ENCODE measurements at regions not wholly inside any gene's neighbourhood (a gene's known extent, or its start where the extent isn't known, plus 50 kb on each side); places are given as distances from the start of the nearest gene placed in this dataset.
A peak's percentile ranks its signal among the peaks of the same experiment; 100 is the strongest.

DNA sequence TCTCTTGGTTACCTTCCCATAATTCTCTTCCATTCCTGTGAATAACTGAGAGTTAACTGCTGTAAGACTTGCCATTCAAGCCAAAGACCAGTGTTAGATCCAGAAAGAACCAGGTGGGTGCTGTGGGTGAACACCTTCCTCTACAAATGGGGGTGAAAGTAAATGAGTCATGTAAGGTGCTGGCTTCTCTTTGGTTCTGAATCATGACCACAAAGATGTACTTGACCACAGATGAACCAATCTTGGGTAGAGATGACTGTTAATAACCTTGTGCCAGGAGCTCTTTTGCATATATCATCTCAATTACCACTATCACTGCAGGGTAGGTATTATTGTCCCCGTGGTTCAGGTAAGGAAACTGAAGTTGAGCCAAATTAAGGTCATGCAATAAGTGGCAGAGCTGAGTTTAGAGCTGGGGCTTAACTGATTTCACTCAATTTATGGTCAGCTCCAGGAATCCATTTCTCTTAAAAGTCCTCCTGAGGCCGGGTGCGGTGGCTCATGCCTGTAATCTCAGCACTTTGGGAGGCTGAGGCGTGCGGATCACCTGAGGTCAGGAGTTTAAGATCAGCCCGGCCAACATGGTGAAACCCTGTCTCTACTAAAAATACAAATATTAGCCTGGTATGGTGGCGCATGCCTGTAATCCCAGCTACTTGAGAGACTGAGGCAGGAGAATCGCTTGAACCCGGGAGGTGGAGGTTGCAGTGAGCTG is 244.9 kb upstream of the CXCR4 start:
- peak in 1 of 2 experiments; percentile 28 for DNase-seq (ENCODE audit: low read depth in 1 of 2, low spot score in 1 of 2)
- Histone ChIP-seq H3K27me3 (ENCODE audit: insufficient read depth, poor library complexity, severe bottlenecking) (no peaks in the 10 kb centered on the region), H3K27ac (replicated peaks) (no peak overlapping the region), H3K4me3 (replicated peaks; ENCODE audit: insufficient read depth, low read length) (no peak overlapping the region)
- TF ChIP-seq SPI1 (IDR thresholded peaks at IDR 0.05; ENCODE audit: borderline replicate concordance, low read depth) (no peak), CTCF (IDR thresholded peaks at IDR 0.05; ENCODE audit: insufficient read depth, low read length) (no peak), GABPA (IDR thresholded peaks at IDR 0.05; ENCODE audit: low read depth) (no peak), POLR2AphosphoS5 (IDR thresholded peaks at IDR 0.05; ENCODE audit: low read depth) (no peak)
- TF ChIP-seq, protein P1, sequence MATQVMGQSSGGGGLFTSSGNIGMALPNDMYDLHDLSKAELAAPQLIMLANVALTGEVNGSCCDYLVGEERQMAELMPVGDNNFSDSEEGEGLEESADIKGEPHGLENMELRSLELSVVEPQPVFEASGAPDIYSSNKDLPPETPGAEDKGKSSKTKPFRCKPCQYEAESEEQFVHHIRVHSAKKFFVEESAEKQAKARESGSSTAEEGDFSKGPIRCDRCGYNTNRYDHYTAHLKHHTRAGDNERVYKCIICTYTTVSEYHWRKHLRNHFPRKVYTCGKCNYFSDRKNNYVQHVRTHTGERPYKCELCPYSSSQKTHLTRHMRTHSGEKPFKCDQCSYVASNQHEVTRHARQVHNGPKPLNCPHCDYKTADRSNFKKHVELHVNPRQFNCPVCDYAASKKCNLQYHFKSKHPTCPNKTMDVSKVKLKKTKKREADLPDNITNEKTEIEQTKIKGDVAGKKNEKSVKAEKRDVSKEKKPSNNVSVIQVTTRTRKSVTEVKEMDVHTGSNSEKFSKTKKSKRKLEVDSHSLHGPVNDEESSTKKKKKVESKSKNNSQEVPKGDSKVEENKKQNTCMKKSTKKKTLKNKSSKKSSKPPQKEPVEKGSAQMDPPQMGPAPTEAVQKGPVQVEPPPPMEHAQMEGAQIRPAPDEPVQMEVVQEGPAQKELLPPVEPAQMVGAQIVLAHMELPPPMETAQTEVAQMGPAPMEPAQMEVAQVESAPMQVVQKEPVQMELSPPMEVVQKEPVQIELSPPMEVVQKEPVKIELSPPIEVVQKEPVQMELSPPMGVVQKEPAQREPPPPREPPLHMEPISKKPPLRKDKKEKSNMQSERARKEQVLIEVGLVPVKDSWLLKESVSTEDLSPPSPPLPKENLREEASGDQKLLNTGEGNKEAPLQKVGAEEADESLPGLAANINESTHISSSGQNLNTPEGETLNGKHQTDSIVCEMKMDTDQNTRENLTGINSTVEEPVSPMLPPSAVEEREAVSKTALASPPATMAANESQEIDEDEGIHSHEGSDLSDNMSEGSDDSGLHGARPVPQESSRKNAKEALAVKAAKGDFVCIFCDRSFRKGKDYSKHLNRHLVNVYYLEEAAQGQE (IDR thresholded peaks at IDR 0.05; ENCODE audit: insufficient replicate concordance, low read depth), result no peak

DNA sequence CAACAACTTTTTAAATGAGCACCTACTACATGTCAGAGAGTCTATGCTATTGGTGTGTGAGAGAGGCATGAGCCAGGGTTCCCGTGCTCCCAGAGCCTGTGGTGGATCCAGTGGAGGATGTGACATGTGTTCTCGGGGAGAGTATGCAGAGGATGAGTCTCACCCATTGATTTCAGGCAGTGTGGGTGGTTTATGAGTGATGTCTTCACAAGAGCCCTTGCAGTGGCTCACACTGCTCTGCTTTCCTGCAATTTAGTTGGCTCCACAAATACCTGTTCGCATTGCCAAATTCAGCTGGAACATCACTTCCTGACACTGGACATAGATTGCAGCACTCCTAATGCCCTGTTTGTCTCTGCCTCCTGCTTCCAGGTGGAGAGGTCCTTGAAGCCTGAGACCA is 243.6 kb upstream of the CXCR4 start:
- no peak for DNase-seq (ENCODE audit: low read depth in 1 of 2, low spot score in 1 of 2)
- TF ChIP-seq CTCF (IDR thresholded peaks at IDR 0.05; ENCODE audit: insufficient read depth, low read length) (no peak), POLR2AphosphoS5 (IDR thresholded peaks at IDR 0.05; ENCODE audit: low read depth) (no peak)
- TF ChIP-seq, protein P1 (IDR thresholded peaks at IDR 0.05; ENCODE audit: insufficient replicate concordance, low read depth), result no peak
- H3K27me3 ChIP-seq (ENCODE audit: insufficient read depth, poor library complexity, severe bottlenecking), result no peaks in the 10 kb centered on the region
- H3K27ac ChIP-seq (replicated peaks), result no peak overlapping the region
- H3K4me3 ChIP-seq (replicated peaks; ENCODE audit: insufficient read depth, low read length), result no peak overlapping the region

GRCh38 chr2:136360790-136361189 is 242.8 kb upstream of the CXCR4 start:
- H3K27ac ChIP-seq (replicated peaks), result no peak overlapping the region
- no peaks in the 10 kb centered on the region for H3K27me3 ChIP-seq (ENCODE audit: insufficient read depth, poor library complexity, severe bottlenecking)
- no peak for TF ChIP-seq POLR2AphosphoS5 (IDR thresholded peaks at IDR 0.05; ENCODE audit: low read depth)
- no peak for TF ChIP-seq SPI1 (IDR thresholded peaks at IDR 0.05; ENCODE audit: borderline replicate concordance, low read depth)
- no peak for TF ChIP-seq GABPA (IDR thresholded peaks at IDR 0.05; ENCODE audit: low read depth)
- TF ChIP-seq CTCF (IDR thresholded peaks at IDR 0.05; ENCODE audit: insufficient read depth, low read length), result no peak
- TF ChIP-seq, protein P1 (IDR thresholded peaks at IDR 0.05; ENCODE audit: insufficient replicate concordance, low read depth), result no peak
- H3K4me3 ChIP-seq (replicated peaks; ENCODE audit: insufficient read depth, low read length), result no peak overlapping the region
- DNase-seq (ENCODE audit: low read depth in 1 of 2, low spot score in 1 of 2), result no peak
